HFF-Myc (cell line): ENCODE measurements at regions not wholly inside any gene's neighbourhood (a gene's known extent, or its start where the extent isn't known, plus 50 kb on each side); places are given as distances from the start of the nearest gene placed in this dataset.
"Not testable (repeated sequence)": the region's sequence is repeated elsewhere in the genome, so short reads cannot be mapped to it uniquely, and the experiment has no call there.

Source experiments
- DNase-seq: peaks from one replicate; pipeline ENCODE4 v3.0.0-alpha.2; 2011; ENCODE audit warnings: low read depth; ENCODE audit errors: extremely low read depth
- H3K4me3 ChIP-seq: replicated peaks from 2 replicates; pipeline ENCODE4 v1.5.1; 2011; ENCODE audit warnings: low read depth, mild to moderate bottlenecking, control low read depth, low read length
- CTCF ChIP-seq: IDR thresholded peaks from 2 replicates; pipeline ENCODE4 v1.5.1; 2012; ENCODE audit warnings: mild to moderate bottlenecking, low read depth, low read length, control low read depth; ENCODE audit errors: missing control alignments

DNA sequence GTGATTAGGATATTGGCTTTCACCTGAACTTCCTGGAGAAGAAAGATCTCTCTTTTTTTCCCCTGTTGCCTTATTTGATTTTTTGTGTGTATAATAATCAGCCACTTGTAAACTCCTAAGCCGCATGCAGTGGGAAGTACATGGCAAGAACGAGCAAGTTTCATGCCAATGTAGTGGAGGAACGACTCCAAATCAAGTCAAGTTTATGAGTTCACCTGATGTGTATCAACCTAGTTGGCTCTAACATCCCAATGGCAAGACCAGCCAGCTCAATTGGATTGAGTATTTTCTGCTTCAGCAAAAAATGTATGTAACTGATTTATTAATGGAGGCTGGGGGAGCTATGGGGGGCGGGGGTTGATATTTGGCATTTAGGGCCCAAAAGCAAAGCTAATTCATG lies 65.5 kb upstream of the LYZL1 start:
- TF ChIP-seq CTCF = no peak
- no peak overlapping the region for H3K4me3 ChIP-seq
- no peak for DNase-seq

- DNase-seq = no peak
- no peak for TF ChIP-seq CTCF
- no peak overlapping the region for H3K4me3 ChIP-seq
These were observed 64.2 kb upstream of the LYZL1 start for GRCh38 chr10:29224631-29225030.

DNA sequence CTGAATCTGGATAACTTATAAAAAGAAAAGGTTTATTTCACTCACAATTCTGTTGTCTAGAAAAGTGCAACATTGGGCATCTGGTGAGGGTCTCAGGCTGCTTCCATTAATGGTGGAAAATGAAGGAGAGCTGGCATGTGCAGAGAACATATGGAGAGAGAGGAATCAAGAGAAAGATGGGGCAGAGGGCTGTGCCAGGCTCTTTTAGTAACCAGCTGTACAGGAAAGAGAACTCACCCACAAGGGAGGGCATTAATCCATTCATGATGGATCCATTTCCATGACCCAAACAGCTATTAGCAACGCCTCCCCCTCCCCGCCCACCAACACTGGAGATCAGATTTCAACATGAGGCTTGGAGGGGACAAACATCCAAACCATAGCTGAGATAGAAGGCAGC lies 61.7 kb upstream of the LYZL1 start:
- H3K4me3 ChIP-seq = no peak overlapping the region
- TF ChIP-seq CTCF = no peak
- no peak for DNase-seq

- DNase-seq = no peak
- no peak overlapping the region for H3K4me3 ChIP-seq
These were observed 60.3 kb upstream of the LYZL1 start for GRCh38 chr10:29228562-29228961.

GRCh38 chr10:29229258-29229705 lies 59.6 kb upstream of the LYZL1 start:
- no peak for TF ChIP-seq CTCF
- no peak for DNase-seq
- no peak overlapping the region for H3K4me3 ChIP-seq

More at GRCh38 chr10:29228562-29228961, 60.3 kb upstream of the LYZL1 start:
- no peak for TF ChIP-seq CTCF

DNA sequence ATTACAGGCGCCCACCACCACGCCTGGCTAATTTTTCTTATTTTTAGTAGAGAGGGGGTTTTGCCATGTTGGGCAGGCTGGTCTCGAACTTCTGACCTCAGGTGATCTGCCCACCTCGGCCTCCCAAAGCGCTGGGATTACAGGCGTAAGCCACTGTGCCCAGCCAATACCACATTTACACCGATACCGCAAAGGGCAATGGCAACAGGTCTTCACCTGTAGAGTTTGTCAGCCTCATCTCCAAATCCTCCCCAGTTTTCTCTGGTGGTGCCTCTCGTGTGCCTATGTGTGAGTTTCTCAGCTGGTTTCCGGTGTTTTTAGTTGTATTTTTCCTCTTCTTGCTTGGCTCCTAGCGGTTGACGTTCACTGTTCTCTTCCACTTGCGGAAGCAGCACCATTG lies 52.0 kb upstream of the LYZL1 start:
- not testable (repeated sequence) for DNase-seq, H3K4me3 ChIP-seq

GRCh38 chr10:29237786-29238185 lies 51.1 kb upstream of the LYZL1 start:
- TF ChIP-seq CTCF = no peak
- no peak overlapping the region for H3K4me3 ChIP-seq
- no peak for DNase-seq
